NCI-H1436 treated with DMSO at 0.1 percent for 48 hours (cell line): ENCODE measurements at regions not wholly inside any gene's neighbourhood (a gene's known extent, or its start where the extent isn't known, plus 50 kb on each side); places are given as distances from the start of the nearest gene placed in this dataset.
"Not testable (repeated sequence)": the region's sequence is repeated elsewhere in the genome, so short reads cannot be mapped to it uniquely, and the experiment has no call there.

Experiments used
- DNase-seq: peaks from one replicate; lab custom pipeline; 2025; lab: John Stamatoyannopoulos, UW

GRCh38 chr2:83055376-83056010, 1403.6 kb downstream of the SUCLG1 start:
- DNase-seq: no peak

- DNase-seq: no peak
These were observed 1404.3 kb downstream of the SUCLG1 start for GRCh38 chr2:83054751-83055150.

- no peak for DNase-seq
These were observed 1407.4 kb downstream of the SUCLG1 start for GRCh38 chr2:83051538-83052170.

GRCh38 chr2:83042053-83042452, 1417.0 kb downstream of the SUCLG1 start:
- no peak for DNase-seq

GRCh38 chr2:83022631-83023210, 1436.4 kb downstream of the SUCLG1 start:
- DNase-seq: no peak

GRCh38 chr2:83017366-83018090, 1441.6 kb downstream of the SUCLG1 start:
- no peak for DNase-seq

GRCh38 chr2:83016343-83017110, 1442.6 kb downstream of the SUCLG1 start:
- no peak for DNase-seq

GRCh38 chr2:83015900-83016299, 1443.2 kb downstream of the SUCLG1 start:
- no peak for DNase-seq

- DNase-seq: no peak
These were observed 1443.9 kb downstream of the SUCLG1 start for GRCh38 chr2:83015035-83015715.

- DNase-seq: no peak
These were observed 1444.6 kb downstream of the SUCLG1 start for GRCh38 chr2:83014462-83014861.

GRCh38 chr2:83006961-83007360, 1452.1 kb downstream of the SUCLG1 start:
- no peak for DNase-seq

GRCh38 chr2:83003555-83003954, 1455.5 kb downstream of the SUCLG1 start:
- DNase-seq: no peak

- no peak for DNase-seq
These were observed 1456.4 kb downstream of the SUCLG1 start for GRCh38 chr2:83002706-83003105.

- no peak for DNase-seq
These were observed 1460.3 kb downstream of the SUCLG1 start for GRCh38 chr2:82998781-82999180.

GRCh38 chr2:82996217-82996616, 1462.9 kb downstream of the SUCLG1 start:
- no peak for DNase-seq

- no peak for DNase-seq
These were observed 1464.9 kb downstream of the SUCLG1 start for GRCh38 chr2:82994151-82994550.

GRCh38 chr2:82993609-82994008, 1465.5 kb downstream of the SUCLG1 start:
- DNase-seq: no peak

GRCh38 chr2:82992968-82993367, 1466.1 kb downstream of the SUCLG1 start:
- DNase-seq: no peak

- not testable (repeated sequence) for DNase-seq
These were observed 1471.4 kb downstream of the SUCLG1 start for GRCh38 chr2:82987706-82988105.

GRCh38 chr2:82986899-82987298, 1472.2 kb downstream of the SUCLG1 start:
- no peak for DNase-seq

GRCh38 chr2:82985572-82986197, 1473.4 kb downstream of the SUCLG1 start:
- DNase-seq: no peak
